22Rv1 (cell line): ENCODE measurements at regions not wholly inside any gene's neighbourhood (a gene's known extent, or its start where the extent isn't known, plus 50 kb on each side); places are given as distances from the start of the nearest gene placed in this dataset.
"Not testable (repeated sequence)": the region's sequence is repeated elsewhere in the genome, so short reads cannot be mapped to it uniquely, and the experiment has no call there.

Experiments
- H3K27ac ChIP-seq: fragments of 450-650 bp; 2 replicates; pipeline ENCODE4 v1.5.1; 2017
- ZFX ChIP-seq: fragments of 450-650 bp; IDR thresholded peaks from 2 replicates; pipeline ENCODE4 v1.6.1; 2017; ENCODE audit warnings: antibody characterized with exemption, borderline replicate concordance
- TF ChIP-seq, protein P1 (sequence below): fragments of 450-650 bp; IDR thresholded peaks from 2 replicates; pipeline ENCODE4 v1.5.1; 2017; ENCODE audit warnings: mild to moderate bottlenecking

DNA sequence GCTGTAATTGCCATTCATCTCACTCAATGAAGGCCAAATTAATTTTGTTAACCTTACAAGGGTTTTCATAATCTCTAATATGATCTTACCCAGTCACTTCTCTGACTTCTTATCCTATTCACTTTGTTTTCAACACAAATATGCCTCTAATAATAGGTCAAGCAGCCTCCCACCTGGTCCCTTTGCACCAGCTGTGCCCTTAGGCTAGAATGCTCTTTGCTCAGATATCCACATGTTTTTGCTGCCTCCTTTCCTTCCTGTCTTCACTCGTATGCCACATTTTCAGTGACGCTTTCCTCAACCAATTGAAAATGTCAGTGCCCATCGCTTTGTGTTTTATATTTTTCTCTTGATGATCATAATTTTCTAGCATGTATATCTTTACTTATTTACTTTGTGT lies 106.4 kb upstream of the SYT10 start:
- TF ChIP-seq ZFX: no peak
- TF ChIP-seq, protein P1, sequence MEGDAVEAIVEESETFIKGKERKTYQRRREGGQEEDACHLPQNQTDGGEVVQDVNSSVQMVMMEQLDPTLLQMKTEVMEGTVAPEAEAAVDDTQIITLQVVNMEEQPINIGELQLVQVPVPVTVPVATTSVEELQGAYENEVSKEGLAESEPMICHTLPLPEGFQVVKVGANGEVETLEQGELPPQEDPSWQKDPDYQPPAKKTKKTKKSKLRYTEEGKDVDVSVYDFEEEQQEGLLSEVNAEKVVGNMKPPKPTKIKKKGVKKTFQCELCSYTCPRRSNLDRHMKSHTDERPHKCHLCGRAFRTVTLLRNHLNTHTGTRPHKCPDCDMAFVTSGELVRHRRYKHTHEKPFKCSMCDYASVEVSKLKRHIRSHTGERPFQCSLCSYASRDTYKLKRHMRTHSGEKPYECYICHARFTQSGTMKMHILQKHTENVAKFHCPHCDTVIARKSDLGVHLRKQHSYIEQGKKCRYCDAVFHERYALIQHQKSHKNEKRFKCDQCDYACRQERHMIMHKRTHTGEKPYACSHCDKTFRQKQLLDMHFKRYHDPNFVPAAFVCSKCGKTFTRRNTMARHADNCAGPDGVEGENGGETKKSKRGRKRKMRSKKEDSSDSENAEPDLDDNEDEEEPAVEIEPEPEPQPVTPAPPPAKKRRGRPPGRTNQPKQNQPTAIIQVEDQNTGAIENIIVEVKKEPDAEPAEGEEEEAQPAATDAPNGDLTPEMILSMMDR: no peak
- no peak overlapping the region for H3K27ac ChIP-seq

DNA sequence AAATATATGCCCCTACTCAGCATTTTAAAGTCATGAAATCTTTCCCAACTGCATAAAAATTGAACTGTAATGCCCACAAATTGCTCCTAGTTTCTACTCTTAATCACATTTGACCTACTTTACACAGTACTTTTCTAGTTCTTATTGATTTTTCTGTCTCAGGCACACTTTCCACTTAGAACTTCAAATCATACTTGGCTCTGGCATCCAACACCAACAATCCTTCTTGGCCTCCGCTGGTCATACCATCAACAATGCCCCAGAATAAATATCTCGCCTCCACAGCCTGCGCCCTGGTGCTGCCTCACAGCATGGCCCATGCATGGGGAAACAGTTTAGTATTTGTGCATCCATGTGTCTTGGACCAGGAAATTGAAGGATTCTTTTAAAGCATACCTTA lies 107.5 kb upstream of the SYT10 start:
- H3K27ac ChIP-seq: no peak overlapping the region
- TF ChIP-seq, protein P1: no peak
- no peak for TF ChIP-seq ZFX

DNA sequence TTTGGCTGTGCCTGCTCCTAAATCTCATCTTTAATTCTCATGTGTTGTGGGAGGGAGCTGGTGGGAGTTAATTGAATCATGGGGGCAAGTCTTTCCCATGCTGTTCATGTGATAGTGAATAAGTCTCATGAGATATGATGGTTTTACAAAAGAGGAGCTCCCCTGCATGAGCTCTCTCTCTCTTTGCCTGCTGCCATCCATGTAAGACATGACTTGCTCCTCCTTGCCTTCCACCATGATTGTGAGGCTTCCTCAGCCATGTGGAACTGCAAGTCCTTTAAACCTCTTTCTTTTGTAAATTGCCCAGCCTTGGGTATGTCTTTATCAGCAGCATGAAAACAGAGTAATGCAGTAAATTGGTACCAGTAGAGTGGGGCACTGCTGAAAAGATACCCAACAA lies 110.6 kb upstream of the SYT10 start:
- H3K27ac ChIP-seq: not testable (repeated sequence)

GRCh38 chr12:33551006-33551405 lies 111.4 kb upstream of the SYT10 start:
- TF ChIP-seq ZFX: no peak
- TF ChIP-seq, protein P1: no peak
- no peak overlapping the region for H3K27ac ChIP-seq

GRCh38 chr12:33555128-33555527 lies 115.5 kb upstream of the SYT10 start:
- TF ChIP-seq, protein P1: no peak
- no peak for TF ChIP-seq ZFX
- H3K27ac ChIP-seq: no peak overlapping the region

DNA sequence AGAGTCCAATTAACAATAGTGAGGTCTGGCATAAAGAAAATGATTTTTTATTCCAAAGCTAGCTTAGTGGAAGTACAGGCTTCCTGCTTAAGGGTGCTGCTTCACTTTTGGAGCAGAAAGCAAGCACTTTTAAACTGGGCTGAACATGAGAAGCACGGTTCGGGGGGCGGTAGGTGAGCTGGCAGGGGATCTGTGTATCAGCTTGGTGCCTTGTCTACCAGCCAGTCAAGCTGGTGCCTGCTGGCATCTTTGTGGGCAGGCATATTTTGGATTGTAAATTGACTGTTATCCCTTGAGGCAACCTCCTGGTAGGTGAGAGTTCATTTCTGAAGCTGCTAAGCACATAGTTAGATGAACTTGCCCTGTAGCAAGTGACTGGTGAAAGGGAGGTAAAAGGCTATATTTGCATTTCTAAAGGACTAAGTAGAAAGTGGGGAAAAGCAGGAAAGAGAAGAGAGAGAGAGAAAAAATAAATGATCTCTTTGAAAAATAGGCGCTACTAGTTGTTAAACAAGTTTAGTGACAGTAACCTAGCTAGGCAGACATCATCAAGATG lies 121.1 kb upstream of the SYT10 start:
- TF ChIP-seq ZFX: no peak
- TF ChIP-seq, protein P1: no peak
- no peak overlapping the region for H3K27ac ChIP-seq

- no peak overlapping the region for H3K27ac ChIP-seq
- TF ChIP-seq ZFX: no peak
- TF ChIP-seq, protein P1: no peak
Observed at GRCh38 chr12:33562401-33562800, 122.8 kb upstream of the SYT10 start.

DNA sequence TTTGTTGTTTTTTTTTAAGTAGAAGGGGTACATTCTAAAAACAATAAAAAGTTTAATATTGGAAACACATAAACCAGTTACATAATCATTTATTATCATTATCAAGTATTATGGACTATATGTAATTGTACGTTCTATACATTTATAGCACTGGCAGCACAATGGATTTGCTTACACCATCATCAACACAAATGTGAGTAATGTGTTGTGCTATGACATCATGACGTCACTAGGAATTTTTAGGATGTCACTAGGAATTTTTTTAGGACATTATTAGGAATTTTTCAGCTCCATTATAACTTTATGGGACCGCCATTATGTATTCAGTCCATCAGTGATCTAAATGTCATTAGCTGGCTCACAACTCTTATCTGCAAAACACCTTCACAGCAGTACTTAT lies 126.8 kb upstream of the SYT10 start:
- no peak overlapping the region for H3K27ac ChIP-seq
- TF ChIP-seq ZFX: no peak
- TF ChIP-seq, protein P1: no peak
